ENCODE measurements at regions not wholly inside any gene's neighbourhood (a gene's known extent, or its start where the extent isn't known, plus 50 kb on each side); places are given as distances from the start of the nearest gene placed in this dataset.
A peak's percentile ranks its signal among the peaks of the same experiment; 100 is the strongest.

DNA sequence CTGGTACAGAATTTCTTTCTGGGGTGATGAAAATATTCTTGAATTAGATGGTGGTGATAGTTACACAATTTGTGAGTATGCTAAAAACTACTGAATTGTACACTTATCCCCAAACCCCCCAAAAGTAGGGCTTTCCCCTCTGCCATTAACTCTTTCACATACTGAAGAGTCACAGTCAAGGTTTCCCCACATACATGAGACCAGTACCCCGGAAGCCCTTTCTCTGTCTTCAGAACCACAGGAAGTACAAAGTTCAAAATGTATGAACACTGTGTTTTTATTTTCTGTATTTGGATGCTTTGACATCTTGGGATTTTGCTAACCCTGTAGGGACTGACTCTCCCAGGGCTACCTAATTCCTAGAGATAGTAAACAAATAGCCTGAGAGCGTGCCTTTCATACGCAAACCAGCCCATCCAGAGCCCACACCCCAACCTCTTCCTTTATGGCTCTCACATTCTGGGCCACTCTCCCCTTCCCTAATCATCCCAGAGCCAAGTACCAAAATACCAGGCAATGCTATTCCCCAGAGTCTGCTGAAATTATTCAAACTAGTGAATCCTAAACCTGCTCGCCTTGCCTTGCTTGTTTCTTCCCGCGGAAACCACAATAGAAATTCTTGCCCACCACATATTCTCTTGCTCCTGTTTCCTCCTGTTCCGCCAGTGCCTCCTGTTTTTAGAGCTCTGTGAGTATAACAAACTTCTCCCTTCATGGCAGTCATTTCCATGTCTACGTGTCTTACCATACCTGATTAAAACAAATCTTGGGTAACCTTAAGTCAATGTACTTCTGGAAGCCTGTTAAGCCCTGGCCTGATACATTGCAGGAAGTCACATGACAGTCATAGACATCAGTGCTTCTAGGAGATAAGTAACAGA is 524.8 kb downstream of the FUT8 start:
- no peak for DNase-seq

DNA sequence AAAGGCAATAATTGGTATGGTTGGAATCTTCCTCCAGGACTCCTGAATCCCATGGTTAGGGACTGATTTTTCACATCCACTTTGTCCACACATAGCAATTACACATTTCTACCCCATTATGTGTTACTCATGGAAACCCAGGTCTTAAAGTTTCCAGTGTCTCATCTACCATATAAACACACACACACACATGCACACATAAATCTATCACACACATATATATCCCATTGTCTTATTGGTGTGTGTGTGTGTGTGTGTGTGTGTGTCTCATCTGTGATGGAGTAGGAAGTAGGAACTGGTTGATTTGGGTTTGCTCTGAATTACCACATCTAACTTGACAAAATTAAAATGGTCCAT is 525.4 kb downstream of the FUT8 start:
- DNase-seq, result no peak

DNA sequence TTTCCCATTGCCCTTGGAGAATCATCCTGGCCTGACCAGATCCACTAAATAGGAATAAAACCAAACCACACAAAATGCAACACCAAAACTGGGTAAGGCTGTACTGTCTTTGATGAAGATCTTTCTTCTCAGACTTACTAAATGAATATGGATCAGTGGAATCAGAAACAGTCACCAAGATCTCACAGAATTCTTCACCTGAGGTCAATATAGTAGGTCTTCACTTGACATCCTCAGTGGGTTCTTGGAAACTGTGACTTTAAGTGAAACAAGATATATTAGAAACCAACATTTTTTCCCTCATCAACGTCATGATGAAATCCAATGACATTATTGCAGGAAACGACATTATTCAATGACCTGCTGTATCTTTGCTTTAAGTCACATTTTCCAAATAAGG is 526.2 kb downstream of the FUT8 start:
- no peak for DNase-seq

DNA sequence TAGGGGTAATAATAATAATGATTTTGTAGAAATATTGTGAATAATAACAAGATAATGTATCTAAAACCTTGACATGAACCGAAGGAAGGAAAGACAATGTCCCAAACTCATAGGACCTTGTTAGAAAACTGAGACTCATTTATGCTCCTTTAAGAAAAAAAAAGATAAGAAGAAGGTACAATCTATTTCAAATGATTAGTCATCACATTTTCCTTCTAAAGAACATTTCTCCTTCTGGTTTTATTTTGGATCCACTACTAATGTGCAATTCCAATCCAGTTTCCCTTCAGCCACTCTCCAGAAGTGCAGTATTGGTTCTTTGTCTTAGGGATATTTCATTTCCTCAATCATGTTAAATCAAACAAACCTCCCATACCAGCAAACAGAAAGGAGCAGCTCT is 526.7 kb downstream of the FUT8 start:
- DNase-seq, result no peak

DNA sequence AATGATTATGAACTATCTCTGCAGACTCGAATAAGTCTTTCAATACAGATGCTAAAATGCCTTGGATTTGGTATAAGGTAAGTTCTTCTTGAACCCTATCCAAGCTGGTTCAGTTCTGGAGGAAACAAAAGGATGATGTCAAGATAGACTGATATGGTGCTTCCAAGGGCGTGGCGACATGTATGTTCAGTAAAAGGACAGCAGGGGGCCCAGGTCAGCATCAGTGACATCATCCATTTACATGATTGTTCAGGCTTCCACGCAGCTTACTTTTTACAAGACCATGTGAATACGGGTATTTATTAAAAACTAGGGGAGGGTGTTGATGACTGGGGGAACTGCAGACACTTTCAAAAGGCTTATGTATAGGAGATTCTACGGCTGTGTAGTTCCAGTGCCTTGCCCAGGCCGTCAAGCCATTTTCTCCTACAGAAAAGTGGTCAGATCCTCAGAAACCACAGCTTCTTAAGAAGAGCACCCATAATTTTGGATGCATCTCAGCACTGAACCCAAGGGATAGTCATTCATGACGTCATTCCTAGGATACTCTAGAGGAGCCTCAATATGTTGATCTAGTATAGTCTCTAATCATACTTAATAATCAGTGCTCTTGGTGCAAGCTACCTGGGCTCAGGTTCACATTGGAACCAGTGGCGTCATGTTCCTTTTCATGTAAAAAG is 527.7 kb downstream of the FUT8 start:
- DNase-seq, result no peak

DNA sequence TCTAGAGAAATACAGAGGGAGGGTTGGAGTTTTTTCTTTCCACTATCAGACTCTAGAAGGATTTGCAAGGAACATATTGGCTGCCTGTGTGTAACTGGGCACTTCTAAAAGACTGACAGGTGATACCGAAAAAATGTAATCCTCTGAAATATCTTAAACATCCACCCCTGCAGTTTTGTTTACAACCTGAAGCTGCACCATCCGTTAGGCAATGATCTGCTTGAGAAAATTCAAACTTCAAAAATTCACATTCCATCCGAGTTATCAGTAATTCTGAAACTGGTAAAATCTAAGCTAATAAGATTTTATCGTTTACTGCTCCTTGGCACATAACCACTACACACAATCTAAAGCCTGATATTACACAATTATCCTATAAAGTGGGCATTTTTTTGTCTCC is 528.6 kb downstream of the FUT8 start:
- DNase-seq, result no peak

DNA sequence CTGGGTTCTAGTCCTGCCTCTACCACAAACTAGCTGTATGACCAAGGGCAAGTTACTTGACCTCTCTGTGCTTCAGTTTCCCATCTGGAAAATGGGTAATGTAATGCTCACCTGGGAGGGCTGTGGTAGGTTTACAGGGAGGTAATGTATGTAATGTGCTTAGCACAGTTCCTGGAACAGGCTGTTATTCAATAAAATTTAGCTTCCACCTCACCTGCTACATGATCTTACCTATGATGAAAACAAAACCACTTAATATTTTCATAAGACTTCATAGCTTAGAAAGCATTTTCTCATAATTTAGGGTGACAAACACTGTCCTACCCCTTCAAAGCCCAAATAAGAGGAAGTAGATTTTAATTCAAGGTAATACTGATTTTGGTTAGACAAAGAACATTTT is 530.6 kb downstream of the FUT8 start:
- DNase-seq, result no peak

DNA sequence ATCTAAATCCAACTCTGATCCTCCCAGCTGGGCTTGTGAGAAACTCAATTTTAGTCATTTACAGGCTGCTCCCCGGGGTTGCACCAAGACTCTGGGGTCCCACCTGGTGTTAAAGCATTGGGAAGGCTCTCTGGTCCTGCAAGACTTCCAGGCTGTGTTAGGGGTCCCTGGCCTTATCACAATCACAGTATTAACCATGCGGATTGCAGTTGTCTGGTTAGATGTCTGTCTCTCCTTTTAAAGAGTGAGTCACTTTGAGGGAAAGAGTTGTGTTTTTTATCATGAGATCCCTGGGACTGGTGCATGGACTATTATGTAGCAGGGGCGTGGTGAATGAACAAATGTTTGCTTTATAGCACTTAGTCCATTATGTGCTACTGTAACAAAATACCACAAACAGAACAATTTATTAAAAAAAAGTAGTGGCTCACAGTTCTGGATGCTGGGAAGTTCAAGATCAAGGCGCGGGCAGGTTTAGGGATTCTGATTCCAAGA is 531.4 kb downstream of the FUT8 start:
- no peak for DNase-seq

DNA sequence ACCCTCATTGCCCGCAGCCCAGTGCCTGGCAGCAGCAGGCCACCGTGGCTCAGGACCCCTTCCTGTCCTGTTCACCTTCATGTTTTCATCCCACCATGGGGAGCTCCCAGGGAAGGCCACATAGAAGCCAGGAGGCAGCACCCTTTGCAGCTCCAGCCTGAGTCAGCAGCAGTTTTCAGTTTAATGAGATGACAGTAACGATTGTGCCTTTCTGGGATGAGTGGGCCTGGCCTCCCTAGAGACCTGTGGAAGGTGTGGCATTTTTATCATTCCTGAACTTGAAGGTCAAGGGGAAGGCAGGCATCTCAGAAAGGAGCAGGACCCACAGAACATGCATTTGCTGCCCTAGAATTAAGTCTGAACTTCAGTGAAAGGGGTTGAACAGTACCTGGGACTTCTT is 532.8 kb downstream of the FUT8 start:
- DNase-seq, result no peak

DNA sequence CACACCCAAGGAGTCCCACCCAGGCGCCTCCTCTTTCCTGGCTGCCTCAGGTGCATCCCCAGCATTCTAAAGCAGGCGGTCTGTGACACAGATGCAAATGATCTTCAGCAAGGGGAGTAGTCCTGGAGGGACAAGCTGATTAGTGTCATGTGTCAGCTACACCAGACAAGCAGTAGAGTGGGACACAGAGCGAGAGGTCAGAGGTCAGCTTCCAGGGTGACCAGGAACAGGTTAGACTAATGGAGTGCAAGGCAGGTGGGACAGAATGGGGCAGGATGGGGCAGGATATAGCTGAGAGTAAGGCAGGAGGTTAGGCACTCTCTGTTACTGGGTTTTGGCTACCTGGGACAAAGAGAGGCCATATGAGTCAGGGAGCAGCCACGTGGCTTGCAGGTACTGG is 534.0 kb downstream of the FUT8 start:
- DNase-seq, result no peak

DNA sequence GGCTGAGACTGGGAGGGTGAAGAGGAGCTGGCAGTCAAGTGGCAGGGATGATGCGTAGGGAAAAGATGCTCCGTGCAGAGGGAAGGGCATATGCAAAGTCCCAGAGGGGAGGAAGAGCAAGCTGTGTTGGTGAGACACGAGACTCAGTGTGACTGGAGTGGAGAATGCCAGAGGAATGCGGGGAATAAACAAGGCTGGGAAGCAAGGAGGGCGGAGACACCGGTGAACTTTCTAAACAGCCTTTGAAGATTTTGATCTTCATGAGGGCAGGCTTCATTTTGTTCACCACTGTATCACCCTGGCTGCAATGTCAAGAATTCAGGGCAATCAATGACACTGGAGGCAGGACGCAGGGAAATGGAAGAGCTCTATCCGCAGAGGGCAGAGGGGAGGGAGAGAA is 535.8 kb downstream of the FUT8 start:
- no peak for DNase-seq

DNA sequence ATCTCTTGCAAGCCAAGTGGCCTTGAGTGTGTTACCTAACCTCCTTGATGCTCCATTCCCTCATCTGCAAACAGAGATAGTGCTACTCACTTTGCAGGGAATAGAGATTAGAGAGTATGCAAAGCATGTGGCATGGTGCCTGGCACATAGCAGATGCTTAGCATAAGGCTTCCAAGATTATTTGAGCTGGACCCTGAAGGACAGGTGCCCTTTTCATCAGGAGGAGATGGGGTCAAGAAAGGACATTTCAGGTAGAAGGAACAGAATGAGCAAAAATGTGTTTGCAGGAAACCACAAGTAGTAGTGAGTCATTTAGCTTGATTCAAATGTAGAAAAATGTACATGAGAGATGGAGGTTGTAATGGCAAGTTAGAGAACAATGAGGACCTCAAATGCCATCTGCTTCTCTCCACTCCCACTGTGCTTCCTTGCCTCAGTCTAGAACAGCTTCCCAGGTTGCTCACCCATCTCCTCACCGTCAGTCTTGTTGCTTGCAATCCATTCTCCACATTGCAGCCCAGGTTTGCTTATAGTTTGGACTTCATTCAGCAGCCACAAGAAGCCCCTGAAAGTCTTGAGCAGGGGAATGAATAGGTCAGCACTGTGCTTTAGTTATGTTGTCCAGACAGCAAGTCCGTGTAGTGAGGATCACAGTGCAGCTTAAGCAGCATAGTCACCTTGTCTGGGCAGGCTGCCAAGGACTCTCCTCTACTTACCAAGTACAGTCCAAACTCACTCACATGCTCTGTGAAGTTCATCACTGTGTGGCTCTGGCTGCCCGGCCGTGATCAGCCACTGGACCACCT is 536.3 kb upstream of the CCDC196 start:
- no peak for DNase-seq

DNA sequence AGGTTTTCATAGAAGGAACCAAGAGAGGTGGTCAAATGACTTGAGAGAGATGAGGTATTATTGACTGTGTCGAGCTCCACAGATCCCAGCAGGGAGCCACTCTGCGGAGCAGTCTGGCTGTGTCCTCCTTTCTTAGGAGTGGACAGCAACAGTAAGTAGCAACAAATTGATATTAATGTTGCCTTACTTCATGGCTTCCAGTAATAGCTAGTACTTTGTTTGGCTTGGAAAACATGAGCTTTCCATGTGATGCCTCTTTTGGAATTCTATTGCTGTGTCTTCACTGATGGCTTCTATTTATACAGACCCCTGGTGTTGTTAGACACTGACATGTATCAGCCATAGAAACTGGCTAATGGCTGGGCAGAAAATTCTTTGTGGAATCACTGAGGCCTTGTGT is 531.2 kb upstream of the CCDC196 start:
- no peak for DNase-seq

DNA sequence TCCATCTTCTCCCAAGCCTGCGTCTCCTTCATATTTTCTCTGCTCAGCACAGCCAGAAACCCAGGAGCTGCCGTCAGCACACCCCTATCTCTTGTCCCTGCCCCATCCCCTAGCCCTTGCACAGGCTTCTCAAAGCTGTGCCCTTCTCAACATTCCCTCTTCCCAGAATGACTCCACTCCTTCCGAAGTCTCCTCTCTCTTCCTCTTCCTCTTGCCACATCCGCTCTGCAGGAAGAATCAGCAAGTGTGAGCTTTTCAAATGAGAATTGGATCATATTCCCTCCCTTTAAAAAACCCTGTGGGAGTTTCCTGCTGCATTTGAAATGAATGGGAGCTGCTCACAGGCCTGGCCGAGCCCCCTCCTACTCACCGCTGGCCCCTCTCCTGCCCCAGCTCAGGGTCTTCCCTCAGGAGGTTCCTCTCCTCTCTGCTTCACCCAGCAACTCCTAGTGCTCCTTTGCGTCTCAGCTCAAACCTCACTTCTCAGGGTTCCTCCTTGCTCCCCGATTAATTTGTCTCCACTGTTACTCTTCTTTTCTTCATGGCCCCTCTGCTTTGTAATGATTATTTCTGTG is 528.5 kb upstream of the CCDC196 start:
- DNase-seq, result no peak

DNA sequence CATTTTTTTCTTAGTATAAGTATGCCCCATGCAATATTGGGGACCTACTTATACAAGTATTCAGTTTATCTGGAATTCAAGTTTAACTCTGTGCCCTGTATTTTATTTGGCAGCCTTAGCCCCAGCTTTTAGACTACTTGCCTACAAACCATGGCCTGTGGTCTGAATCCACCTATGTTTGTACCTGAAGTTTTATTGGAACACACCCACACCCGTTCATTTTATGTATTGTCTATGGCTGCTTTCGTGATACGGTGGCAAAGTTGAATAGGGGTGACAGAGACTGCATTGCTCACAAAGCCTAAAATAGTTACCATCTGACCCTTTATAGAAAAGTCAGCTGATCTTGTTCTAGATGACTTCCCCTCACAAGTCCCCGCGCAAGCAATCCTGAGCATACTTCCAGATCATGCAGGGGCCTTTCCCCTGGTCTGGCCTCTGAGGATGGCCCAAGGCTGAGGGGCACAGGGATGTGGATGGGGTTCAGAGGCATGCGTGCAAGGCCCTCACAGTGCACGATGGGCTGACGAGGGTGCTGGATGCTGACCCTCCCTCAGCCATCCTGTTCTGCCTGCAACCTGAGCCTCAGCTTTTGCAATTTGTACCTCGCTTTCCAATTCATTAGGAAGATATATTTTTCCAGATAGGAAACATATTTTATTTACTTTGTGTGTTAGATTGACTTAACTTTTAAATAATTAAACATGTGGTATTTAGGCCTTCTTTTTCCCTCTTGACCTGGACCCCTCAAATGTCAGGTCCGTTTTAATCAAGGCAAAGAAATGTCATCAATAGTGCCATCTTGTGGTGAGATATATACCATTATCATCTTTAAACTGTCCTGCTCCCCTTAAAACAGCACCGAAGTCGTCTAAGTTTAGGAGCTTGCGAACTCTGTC is 527.3 kb upstream of the CCDC196 start:
- no peak for DNase-seq

DNA sequence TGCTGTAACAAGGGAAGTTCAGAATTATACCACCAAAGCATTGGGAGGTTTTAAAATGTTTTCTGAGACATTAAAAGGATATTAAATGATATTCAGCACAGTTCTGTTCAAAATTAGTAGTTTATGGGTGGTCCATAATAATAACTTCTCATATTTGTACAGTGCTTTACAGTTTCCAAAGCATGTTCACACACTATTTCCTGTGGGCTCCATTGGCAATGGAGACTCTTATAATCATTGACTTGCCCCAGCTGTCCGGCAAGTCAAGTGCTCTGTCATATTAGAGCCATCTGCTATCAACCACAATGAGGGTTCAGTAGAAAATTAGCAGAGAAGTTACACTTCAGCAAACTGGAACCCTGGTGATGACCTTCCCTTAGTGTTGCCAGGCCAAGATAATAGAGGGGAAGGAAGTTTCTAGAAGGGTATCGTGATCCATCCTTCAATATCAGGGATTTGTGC is 526.6 kb upstream of the CCDC196 start:
- DNase-seq, result no peak

DNA sequence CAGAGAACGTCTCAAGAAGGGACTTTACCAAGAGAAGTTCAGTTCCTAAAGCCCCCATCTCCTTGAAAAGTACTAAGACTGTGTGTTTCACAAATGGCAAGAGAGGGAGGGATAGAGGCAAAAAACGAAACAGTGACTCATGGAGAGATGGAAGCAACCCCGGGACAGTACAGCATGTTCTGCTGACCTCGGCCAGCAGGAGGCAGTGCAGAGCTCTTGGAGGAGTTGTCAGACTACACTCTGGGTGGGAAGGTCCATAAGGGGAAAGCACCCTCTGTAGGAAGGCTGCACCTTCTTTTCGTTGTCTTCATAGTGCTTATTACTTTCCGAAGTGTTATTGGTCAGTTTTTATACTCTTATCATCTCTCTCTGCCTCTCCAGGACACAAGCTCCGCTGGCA is 525.2 kb upstream of the CCDC196 start:
- peak; percentile 71 for DNase-seq

DNA sequence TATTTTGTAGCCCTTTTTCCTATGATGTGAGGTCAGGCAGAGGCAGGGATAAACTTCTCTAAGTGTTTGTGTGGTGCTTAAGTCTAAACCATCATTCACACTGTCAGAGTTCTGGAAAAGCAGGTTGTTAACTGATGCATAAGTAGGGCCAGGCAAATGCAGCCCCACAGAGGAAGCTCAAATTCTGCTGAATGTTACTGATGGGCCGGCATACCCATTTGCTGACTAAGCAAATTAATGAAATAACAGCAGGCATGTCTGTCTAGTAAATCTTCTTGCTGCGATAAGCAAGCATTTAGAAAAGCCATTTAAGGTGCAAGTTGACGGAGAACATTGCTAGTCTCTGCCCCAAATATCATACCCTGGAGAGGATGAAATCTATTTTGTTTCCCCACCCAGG is 523.2 kb upstream of the CCDC196 start:
- DNase-seq, result no peak

DNA sequence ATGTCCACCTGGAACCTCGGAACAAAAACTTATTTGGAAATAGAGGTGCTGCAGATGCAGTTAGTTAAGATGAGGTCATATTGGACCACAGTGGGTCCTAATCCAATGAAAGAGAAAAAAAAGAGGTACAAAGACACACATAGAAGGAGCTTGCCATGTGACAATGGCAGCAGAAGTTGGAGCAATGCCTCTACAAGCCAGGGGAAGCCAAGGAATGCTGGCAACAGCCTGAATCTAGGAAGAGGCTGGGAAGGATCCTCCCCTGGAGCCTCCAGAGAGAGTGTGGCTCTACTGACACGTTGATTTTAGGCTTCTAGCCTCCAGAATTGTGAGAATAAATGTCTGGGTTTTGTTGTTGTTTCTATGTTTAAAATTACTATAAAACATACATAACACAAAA is 521.8 kb upstream of the CCDC196 start:
- no peak for DNase-seq

DNA sequence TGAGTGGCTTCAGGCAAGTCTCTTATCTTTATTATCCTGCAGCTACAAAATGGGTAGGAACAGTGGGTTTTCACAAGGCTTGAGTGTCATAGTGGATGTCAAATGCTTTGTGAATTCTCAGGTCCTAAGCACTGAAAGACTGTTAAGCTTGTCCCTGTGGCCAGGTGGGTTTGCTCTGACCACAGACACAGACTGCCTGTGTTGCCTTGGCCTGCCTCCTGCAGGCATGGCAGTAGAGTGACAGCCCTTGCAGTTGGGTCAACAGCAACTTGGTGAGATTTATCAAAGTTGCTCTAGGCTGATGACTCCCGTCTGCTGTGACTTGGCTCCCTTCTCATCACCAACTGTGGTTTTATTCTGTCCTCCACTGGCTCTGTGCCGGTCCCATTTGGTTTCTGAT is 520.0 kb upstream of the CCDC196 start:
- no peak for DNase-seq

DNA sequence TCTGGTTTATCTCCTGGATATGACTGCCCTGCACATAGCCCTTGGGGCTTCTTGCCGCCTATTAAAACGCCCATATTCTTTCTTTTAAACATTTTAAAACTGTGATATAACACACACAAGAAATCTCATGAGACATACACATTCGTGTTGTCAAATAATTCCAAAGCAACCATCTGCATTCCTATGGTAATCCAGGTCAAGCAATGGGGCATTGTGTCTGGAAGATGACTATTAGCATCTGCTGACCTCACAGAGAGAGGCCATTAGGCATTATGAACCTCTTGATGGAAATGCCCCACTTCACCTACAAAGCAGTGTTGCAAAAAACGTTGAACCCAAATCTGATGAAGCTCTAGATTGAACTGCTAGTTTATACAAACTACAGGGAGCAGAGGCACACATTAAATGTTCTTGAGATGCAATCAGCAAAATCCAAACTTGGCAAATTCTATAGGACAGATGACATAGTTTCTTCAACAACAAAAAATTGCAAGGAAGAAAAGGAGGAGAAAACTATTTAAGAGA is 513.8 kb upstream of the CCDC196 start:
- no peak for DNase-seq

DNA sequence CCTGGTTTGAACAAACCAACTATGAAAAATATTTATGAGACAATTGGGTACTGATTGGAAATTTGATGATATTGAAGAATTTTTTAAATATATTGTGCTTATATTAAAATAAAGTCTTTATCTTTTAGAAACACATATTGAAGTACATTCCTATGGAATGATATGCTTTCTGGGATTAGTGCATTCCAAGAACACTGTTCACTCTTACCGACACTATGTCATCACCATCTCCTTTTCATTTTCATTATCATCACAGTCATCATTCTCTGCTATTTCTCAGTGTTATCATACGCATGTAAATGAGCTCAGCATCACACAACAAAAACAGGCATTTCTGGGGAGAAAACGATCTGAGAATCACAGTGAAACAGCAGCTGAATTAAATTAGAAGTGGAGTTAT is 513.3 kb upstream of the CCDC196 start:
- no peak for DNase-seq
